Fibroblast of villous mesenchyme (primary cell): ENCODE measurements at regions not wholly inside any gene's neighbourhood (a gene's known extent, or its start where the extent isn't known, plus 50 kb on each side); places are given as distances from the start of the nearest gene placed in this dataset.
"Not testable (repeated sequence)": the region's sequence is repeated elsewhere in the genome, so short reads cannot be mapped to it uniquely, and the experiment has no call there.

ENCODE experiments used
- DNase-seq: peaks from one replicate; pipeline ENCODE4 v3.0.0-alpha.2; 2010; ENCODE audit warnings: low read depth
- H3K4me3 ChIP-seq: 2 replicates; pipeline ENCODE4 v1.5.1; 2011; ENCODE audit warnings: low read depth, mild to moderate bottlenecking, low read length
- CTCF ChIP-seq: IDR thresholded peaks from 2 replicates; pipeline ENCODE4 v1.5.1; 2012; ENCODE audit warnings: low read depth, mild to moderate bottlenecking, low read length; ENCODE audit not compliant: insufficient read depth

GRCh38 chr7:70887186-70887585, 244.8 kb upstream of the GALNT17 start:
- no peak for DNase-seq
- H3K4me3 ChIP-seq: no peak overlapping the region
- no peak for TF ChIP-seq CTCF

- no peak for TF ChIP-seq CTCF
- DNase-seq: no peak
Observed at GRCh38 chr7:70890147-70890969, 241.6 kb upstream of the GALNT17 start.

GRCh38 chr7:70893422-70893821, 238.5 kb upstream of the GALNT17 start:
- no peak for TF ChIP-seq CTCF
- no peak for DNase-seq
- H3K4me3 ChIP-seq: no peak overlapping the region

More at GRCh38 chr7:70890147-70890969, 241.6 kb upstream of the GALNT17 start:
- no peak overlapping the region for H3K4me3 ChIP-seq

- H3K4me3 ChIP-seq: no peak overlapping the region
- TF ChIP-seq CTCF: no peak
- DNase-seq: no peak
Observed at GRCh38 chr7:70893971-70894715, 237.8 kb upstream of the GALNT17 start.

- TF ChIP-seq CTCF: no peak
- DNase-seq: no peak
- no peak overlapping the region for H3K4me3 ChIP-seq
Observed at GRCh38 chr7:70894799-70895198, 237.1 kb upstream of the GALNT17 start.

- not testable (repeated sequence) for H3K4me3 ChIP-seq, DNase-seq
Observed at GRCh38 chr7:70895337-70896200, 236.4 kb upstream of the GALNT17 start.
